ENCODE measurements at regions not wholly inside any gene's neighbourhood (a gene's known extent, or its start where the extent isn't known, plus 50 kb on each side); places are given as distances from the start of the nearest gene placed in this dataset.

DNA sequence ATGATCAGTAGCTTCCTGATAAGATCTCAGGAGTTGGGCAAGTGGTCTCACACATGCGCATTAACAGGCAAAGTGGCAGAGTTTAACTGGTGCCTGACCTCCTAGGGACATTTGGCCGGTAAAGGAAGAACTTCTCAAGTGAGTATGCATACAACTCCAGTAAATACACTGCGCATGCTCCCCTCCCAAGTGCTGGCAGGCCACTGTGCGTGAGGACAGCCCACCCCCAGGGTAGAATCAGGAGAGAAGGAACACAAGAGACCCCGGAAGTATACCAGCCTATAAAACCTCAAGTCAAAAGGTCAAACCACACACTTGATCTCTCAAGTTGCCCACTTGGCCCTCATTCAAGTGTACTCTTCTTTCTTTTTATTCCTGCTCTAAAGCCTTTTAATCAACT is 225.5 kb upstream of the ANKRD50 start:
- no peak for ATAC-seq
- TF ChIP-seq TOX (CRISPR knock-in tag; IDR thresholded peaks at IDR 0.05; ENCODE audit: borderline replicate concordance) (no peak), PATZ1 (CRISPR knock-in tag; IDR thresholded peaks at IDR 0.05; ENCODE audit: borderline replicate concordance) (no peak), ZC3H10 (CRISPR knock-in tag; IDR thresholded peaks at IDR 0.05) (no peak), GLIS3 (CRISPR knock-in tag; IDR thresholded peaks at IDR 0.05) (no peak), BACH2 (CRISPR knock-in tag; IDR thresholded peaks at IDR 0.05; ENCODE audit: borderline replicate concordance) (no peak), OSR1 (CRISPR knock-in tag; IDR thresholded peaks at IDR 0.05) (no peak)
- TF ChIP-seq, protein P1, sequence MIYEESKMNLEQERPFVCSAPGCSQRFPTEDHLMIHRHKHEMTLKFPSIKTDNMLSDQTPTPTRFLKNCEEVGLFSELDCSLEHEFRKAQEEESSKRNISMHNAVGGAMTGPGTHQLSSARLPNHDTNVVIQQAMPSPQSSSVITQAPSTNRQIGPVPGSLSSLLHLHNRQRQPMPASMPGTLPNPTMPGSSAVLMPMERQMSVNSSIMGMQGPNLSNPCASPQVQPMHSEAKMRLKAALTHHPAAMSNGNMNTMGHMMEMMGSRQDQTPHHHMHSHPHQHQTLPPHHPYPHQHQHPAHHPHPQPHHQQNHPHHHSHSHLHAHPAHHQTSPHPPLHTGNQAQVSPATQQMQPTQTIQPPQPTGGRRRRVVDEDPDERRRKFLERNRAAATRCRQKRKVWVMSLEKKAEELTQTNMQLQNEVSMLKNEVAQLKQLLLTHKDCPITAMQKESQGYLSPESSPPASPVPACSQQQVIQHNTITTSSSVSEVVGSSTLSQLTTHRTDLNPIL (CRISPR knock-in tag; IDR thresholded peaks at IDR 0.05; ENCODE audit: low read depth), result no peak
- TF ChIP-seq, protein P2, sequence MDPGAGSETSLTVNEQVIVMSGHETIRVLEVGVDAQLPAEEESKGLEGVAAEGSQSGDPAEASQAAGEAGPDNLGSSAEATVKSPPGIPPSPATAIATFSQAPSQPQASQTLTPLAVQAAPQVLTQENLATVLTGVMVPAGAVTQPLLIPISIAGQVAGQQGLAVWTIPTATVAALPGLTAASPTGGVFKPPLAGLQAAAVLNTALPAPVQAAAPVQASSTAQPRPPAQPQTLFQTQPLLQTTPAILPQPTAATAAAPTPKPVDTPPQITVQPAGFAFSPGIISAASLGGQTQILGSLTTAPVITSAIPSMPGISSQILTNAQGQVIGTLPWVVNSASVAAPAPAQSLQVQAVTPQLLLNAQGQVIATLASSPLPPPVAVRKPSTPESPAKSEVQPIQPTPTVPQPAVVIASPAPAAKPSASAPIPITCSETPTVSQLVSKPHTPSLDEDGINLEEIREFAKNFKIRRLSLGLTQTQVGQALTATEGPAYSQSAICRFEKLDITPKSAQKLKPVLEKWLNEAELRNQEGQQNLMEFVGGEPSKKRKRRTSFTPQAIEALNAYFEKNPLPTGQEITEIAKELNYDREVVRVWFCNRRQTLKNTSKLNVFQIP (CRISPR knock-in tag; IDR thresholded peaks at IDR 0.05; ENCODE audit: borderline replicate concordance, low read depth), result no peak

- ATAC-seq, result peak; percentile 27; the same call in 1 of the 3 replicates
- TF ChIP-seq ZC3H10 (CRISPR knock-in tag; IDR thresholded peaks at IDR 0.05) (no peak), BACH2 (CRISPR knock-in tag; IDR thresholded peaks at IDR 0.05; ENCODE audit: borderline replicate concordance) (no peak), PPARA (CRISPR knock-in tag; IDR thresholded peaks at IDR 0.05; ENCODE audit: borderline replicate concordance) (no peak), ZFP30 (CRISPR knock-in tag; IDR thresholded peaks at IDR 0.05) (no peak), ESRRG (CRISPR knock-in tag; IDR thresholded peaks at IDR 0.05) (no peak), GLIS3 (CRISPR knock-in tag; IDR thresholded peaks at IDR 0.05) (no peak), ARNTL (CRISPR knock-in tag; IDR thresholded peaks at IDR 0.05; ENCODE audit: borderline replicate concordance, low read depth) (no peak), CSDC2 (CRISPR knock-in tag; IDR thresholded peaks at IDR 0.05) (no peak), PATZ1 (CRISPR knock-in tag; IDR thresholded peaks at IDR 0.05; ENCODE audit: borderline replicate concordance) (no peak), ISL1 (CRISPR knock-in tag; IDR thresholded peaks at IDR 0.05) (no peak), TSHZ2 (CRISPR knock-in tag; IDR thresholded peaks at IDR 0.05) (no peak), ZNF70 (CRISPR knock-in tag; IDR thresholded peaks at IDR 0.05) (no peak), RARB (CRISPR knock-in tag; IDR thresholded peaks at IDR 0.05) (no peak), ZFP3 (CRISPR knock-in tag; IDR thresholded peaks at IDR 0.05) (no peak), ZNF565 (CRISPR knock-in tag; conservative IDR thresholded peaks at IDR 0.05; ENCODE audit: low read depth) (no peak)
These were observed 223.9 kb upstream of the ANKRD50 start for GRCh38 chr4:124936427-124936826.

DNA sequence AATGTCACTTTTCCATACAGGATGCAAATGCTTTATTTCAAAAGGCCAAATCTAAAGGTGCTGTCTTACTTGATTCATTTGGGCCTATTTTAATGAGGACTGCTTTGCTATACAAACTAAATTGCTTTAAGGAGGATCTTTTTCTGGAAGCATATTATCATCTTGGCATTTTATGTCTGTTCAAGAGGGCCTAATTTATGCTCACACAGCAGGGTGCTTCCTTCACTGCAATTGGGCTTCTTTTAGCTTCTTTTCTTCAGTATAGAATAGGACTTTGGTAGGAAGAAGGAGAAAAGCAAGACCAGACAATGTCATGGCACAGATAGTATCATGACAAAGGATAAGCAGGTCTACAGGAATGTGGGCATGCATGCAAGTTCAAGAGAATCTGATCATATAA is 222.4 kb upstream of the ANKRD50 start:
- no peak for ATAC-seq
- TF ChIP-seq ZNF8 (CRISPR knock-in tag; IDR thresholded peaks at IDR 0.05) (no peak), ZFP30 (CRISPR knock-in tag; IDR thresholded peaks at IDR 0.05) (no peak), ZNF70 (CRISPR knock-in tag; IDR thresholded peaks at IDR 0.05) (no peak), TSHZ2 (CRISPR knock-in tag; IDR thresholded peaks at IDR 0.05) (no peak), SNAI2 (CRISPR knock-in tag; IDR thresholded peaks at IDR 0.05) (no peak), ZC3H10 (CRISPR knock-in tag; IDR thresholded peaks at IDR 0.05) (no peak), PATZ1 (CRISPR knock-in tag; IDR thresholded peaks at IDR 0.05; ENCODE audit: borderline replicate concordance) (no peak), ARNTL (CRISPR knock-in tag; IDR thresholded peaks at IDR 0.05; ENCODE audit: borderline replicate concordance, low read depth) (no peak), ZFP3 (CRISPR knock-in tag; IDR thresholded peaks at IDR 0.05) (no peak), CSDC2 (CRISPR knock-in tag; IDR thresholded peaks at IDR 0.05) (no peak)
- TF ChIP-seq, protein P2 (CRISPR knock-in tag; IDR thresholded peaks at IDR 0.05; ENCODE audit: borderline replicate concordance, low read depth), result no peak
